PC-3 (cell line): ENCODE measurements at regions not wholly inside any gene's neighbourhood (a gene's known extent, or its start where the extent isn't known, plus 50 kb on each side); places are given as distances from the start of the nearest gene placed in this dataset.

Source experiments
- ATAC-seq: fragments of 200-7000 bp; cut with Tn5 transposase; 2 replicates; pipeline ENCODE4 v1.9.1; 2020; ENCODE audit warnings: mild to moderate bottlenecking, moderate library complexity
- BruUV-seq: library from RNA; stranded (reverse); fragments of 400-500 nt; replicated peaks from 2 replicates; lab custom pipeline; 2021; lab: Mats Ljungman, UMichigan
- CTCF ChIA-PET: fragments of 300-600 bp; sonication (Branson Sonifier 250); formaldehyde crosslinking; loops from one replicate; lab custom pipeline; 2022; ENCODE audit warnings: antibody characterized with exemption; lab: Charles Lee
- POLR2A ChIA-PET: fragments of 300-600 bp; sonication (Branson Sonifier 250); formaldehyde crosslinking; loops from one replicate; lab custom pipeline; 2022; ENCODE audit warnings: antibody characterized with exemption; ENCODE audit not compliant: unreplicated experiment; lab: Charles Lee
- DNase-seq: peaks from one replicate; pipeline ENCODE4 v3.0.0-alpha.2; 2015
- H2AFZ ChIP-seq: fragments of 300-600 bp; sonication (generic); 2 replicates; pipeline ENCODE4 v1.6.0; 2016; ENCODE audit warnings: antibody characterized with exemption, low read length
- H3F3A ChIP-seq: fragments of 300-600 bp; sonication (generic); one replicate; pipeline ENCODE4 v1.6.0; 2017; ENCODE audit warnings: antibody characterized with exemption, low read length, control low read depth, mild to moderate bottlenecking; ENCODE audit not compliant: unreplicated experiment
- H3K27ac ChIP-seq: fragments of 300-600 bp; sonication (generic); 2 replicates; pipeline ENCODE4 v1.5.1; 2016; ENCODE audit warnings: mild to moderate bottlenecking, low read length
- H3K27me3 ChIP-seq: fragments of 300-600 bp; sonication (generic); 2 replicates; pipeline ENCODE4 v1.6.1; 2016; ENCODE audit warnings: low read length, mixed read lengths
- H3K36me3 ChIP-seq: fragments of 300-600 bp; sonication (generic); 2 replicates; pipeline ENCODE4 v1.6.1; 2016; ENCODE audit warnings: low read depth, mixed run types, low read length, mixed read lengths
- H3K4me1 ChIP-seq: fragments of 300-600 bp; sonication (generic); 2 replicates; pipeline ENCODE4 v1.5.1; 2016; ENCODE audit warnings: low read length; ENCODE audit not compliant: insufficient read depth
- H3K4me2 ChIP-seq: fragments of 300-600 bp; sonication (generic); 2 replicates; pipeline ENCODE4 v1.6.0; 2016; ENCODE audit warnings: low read length
- H3K4me3 ChIP-seq: fragments of 300-600 bp; sonication (generic); 2 replicates; pipeline ENCODE4 v1.5.1; 2016; ENCODE audit warnings: mild to moderate bottlenecking, low read length, mixed read lengths
- H3K79me2 ChIP-seq: fragments of 300-600 bp; sonication (generic); 2 replicates; pipeline ENCODE4 v1.6.1; 2017; ENCODE audit warnings: low read length, mixed read lengths
- H3K9ac ChIP-seq: fragments of 300-600 bp; sonication (generic); 2 replicates; pipeline ENCODE4 v1.6.0; 2016; ENCODE audit warnings: mild to moderate bottlenecking, low read length
- H3K9me2 ChIP-seq: fragments of 300-600 bp; sonication (generic); replicated peaks from 2 replicates; pipeline ENCODE4 v1.6.1; 2016; ENCODE audit warnings: mixed run types, low read length, mixed read lengths
- H3K9me3 ChIP-seq: fragments of 300-600 bp; sonication (generic); 2 replicates; pipeline ENCODE4 v1.6.1; 2016; ENCODE audit warnings: low read length, mixed read lengths
- H4K20me1 ChIP-seq: fragments of 300-600 bp; sonication (generic); 2 replicates; pipeline ENCODE4 v1.6.1; 2016; ENCODE audit warnings: low read length, mixed read lengths
- EZH2 ChIP-seq: fragments of 300-600 bp; sonication (generic); IDR thresholded peaks from one replicate; pipeline ENCODE4 v1.6.1; 2017; ENCODE audit warnings: antibody characterized with exemption, mild to moderate bottlenecking, low read length; ENCODE audit not compliant: unreplicated experiment
- EZH2phosphoT487 ChIP-seq: fragments of 300-600 bp; sonication (generic); IDR thresholded peaks from 2 replicates; pipeline ENCODE4 v1.6.1; 2018; ENCODE audit warnings: mild to moderate bottlenecking, antibody characterized with exemption, low read length, borderline replicate concordance
- intact Hi-C: fragments of 100-400 bp; cut with micrococcal nuclease; formaldehyde crosslinking; loops from 2 replicates; pipeline ENCODE4 v1.9.0; 2023
- TF ChIP-seq, protein P1 (sequence below): fragments of 300-600 bp; sonication (generic); conservative IDR thresholded peaks from 2 replicates; pipeline ENCODE4 v1.5.1; 2017; ENCODE audit warnings: antibody characterized with exemption, low read depth, mild to moderate bottlenecking, low read length

DNA sequence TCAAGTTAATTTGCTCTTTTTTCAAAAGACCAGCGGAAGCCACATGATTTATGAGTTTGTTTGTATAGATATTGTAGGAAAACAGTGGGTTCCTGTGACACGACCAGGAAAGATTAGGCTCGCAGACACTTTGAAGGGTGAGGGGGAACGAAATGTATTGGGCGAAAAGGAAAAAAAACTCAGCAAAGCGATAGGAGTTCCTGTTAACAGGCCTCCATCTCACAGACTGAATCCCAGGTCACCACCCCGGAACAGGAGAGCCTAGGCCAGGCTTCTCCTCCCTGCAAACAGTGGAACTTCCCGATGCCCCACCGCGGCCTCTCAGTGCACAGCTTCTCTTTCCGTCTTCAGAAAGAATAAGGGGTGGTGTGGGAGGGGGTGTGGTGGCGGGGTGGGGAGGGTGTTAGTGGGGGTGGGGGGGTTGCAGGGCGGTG, 181.8 kb upstream of the GPRIN3 start:
- Histone ChIP-seq H3K4me1 (peaks cover 9% of the 10 kb centered on the region; the same call in 1 of the 2 replicates), H3K9me2 (no peaks in the 10 kb centered on the region), H3K4me3 (no peak overlapping the region), H3K79me2 (no peaks in the 10 kb centered on the region), H3K4me2 (no peak overlapping the region), H2AFZ (no peak overlapping the region), H3K9me3 (no peaks in the 10 kb centered on the region), H4K20me1 (no peaks in the 10 kb centered on the region), H3K9ac (no peak overlapping the region), H3K27ac (no peak overlapping the region), H3F3A (no peaks in the 10 kb centered on the region), H3K36me3 (no peaks in the 10 kb centered on the region), H3K27me3 (no peaks in the 10 kb centered on the region)
- intact Hi-C loops: loop anchor here (5.0 to 10.0 kb wide), 2 partner anchors 375 to 413 kb away; no protein-coding TSS in a partner anchor
- no peak for DNase-seq
- TF ChIP-seq EZH2 (no peak), EZH2phosphoT487 (no peak)
- TF ChIP-seq, protein P1, sequence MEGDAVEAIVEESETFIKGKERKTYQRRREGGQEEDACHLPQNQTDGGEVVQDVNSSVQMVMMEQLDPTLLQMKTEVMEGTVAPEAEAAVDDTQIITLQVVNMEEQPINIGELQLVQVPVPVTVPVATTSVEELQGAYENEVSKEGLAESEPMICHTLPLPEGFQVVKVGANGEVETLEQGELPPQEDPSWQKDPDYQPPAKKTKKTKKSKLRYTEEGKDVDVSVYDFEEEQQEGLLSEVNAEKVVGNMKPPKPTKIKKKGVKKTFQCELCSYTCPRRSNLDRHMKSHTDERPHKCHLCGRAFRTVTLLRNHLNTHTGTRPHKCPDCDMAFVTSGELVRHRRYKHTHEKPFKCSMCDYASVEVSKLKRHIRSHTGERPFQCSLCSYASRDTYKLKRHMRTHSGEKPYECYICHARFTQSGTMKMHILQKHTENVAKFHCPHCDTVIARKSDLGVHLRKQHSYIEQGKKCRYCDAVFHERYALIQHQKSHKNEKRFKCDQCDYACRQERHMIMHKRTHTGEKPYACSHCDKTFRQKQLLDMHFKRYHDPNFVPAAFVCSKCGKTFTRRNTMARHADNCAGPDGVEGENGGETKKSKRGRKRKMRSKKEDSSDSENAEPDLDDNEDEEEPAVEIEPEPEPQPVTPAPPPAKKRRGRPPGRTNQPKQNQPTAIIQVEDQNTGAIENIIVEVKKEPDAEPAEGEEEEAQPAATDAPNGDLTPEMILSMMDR: no peak
- CTCF ChIA-PET: no interaction called here
- ATAC-seq: no peak
- POLR2A ChIA-PET: no interaction called here
- BruUV-seq: no TSS peak

DNA sequence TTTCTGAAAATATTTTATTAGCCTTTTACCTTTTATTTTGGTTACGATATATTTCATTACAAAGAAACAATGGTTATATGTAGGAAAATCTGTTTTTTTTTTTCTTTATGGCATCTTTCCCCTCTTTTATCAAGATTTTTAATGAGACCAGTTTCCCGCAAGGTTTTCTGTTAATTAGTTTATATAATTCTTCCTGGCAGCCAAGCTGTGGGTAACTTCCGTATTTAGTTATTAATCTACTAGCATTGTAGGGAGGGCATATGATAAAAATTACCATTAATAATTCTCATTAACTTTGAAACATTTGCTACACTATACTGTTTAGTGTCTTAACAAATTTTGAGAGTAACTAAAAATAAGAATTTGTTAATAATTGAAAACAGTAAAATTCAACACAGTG, 181.1 kb upstream of the GPRIN3 start:
- H3K36me3 ChIP-seq: no peaks in the 10 kb centered on the region
- no peaks in the 10 kb centered on the region for H3K9me3 ChIP-seq
- H3K79me2 ChIP-seq: no peaks in the 10 kb centered on the region
- H3K27me3 ChIP-seq: no peaks in the 10 kb centered on the region
- no peaks in the 10 kb centered on the region for H4K20me1 ChIP-seq
- no peak overlapping the region for H3K27ac ChIP-seq
- H3K4me1 ChIP-seq: peaks cover 9% of the 10 kb centered on the region; the same call in 1 of the 2 replicates
- DNase-seq (no peak), ATAC-seq (no peak)
- H3K9ac ChIP-seq: no peak overlapping the region
- TF ChIP-seq EZH2phosphoT487: no peak
- TF ChIP-seq, protein P1: no peak
- no peak for TF ChIP-seq EZH2
- no peak overlapping the region for H2AFZ ChIP-seq
- H3K4me2 ChIP-seq: no peak overlapping the region
- no peaks in the 10 kb centered on the region for H3F3A ChIP-seq
- ChIA-PET CTCF (no interaction called here), POLR2A (no interaction called here)
- no peaks in the 10 kb centered on the region for H3K9me2 ChIP-seq
- intact Hi-C loops: loop anchor here (5.0 to 10.0 kb wide), 2 partner anchors 376 to 414 kb away; no protein-coding TSS in a partner anchor
- no TSS peak for BruUV-seq
- no peak overlapping the region for H3K4me3 ChIP-seq

DNA sequence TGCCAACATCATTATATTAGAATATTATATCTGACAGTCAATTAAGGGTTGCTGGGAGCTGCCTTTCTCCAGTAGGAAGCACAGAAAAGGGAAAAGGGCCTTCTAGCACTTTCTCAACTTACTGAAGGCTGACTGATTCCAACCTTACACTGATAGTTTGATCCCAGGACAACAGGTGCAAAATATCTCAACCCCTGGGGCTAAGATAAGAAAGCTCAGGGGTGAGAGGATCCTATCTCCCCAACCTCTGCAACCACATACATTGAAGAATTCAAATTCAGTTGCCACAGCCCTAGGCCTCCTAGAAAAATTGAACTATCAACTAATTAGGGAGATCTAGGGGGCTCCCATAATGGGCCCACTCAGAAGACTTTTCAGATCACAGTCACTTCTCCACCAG, 179.1 kb upstream of the GPRIN3 start:
- H3K79me2 ChIP-seq: no peaks in the 10 kb centered on the region
- no peaks in the 10 kb centered on the region for H3K9me2 ChIP-seq
- ATAC-seq (no peak), DNase-seq (no peak)
- CTCF ChIA-PET: no interaction called here
- no peak overlapping the region for H2AFZ ChIP-seq
- no peaks in the 10 kb centered on the region for H3K36me3 ChIP-seq
- POLR2A ChIA-PET: no interaction called here
- H3F3A ChIP-seq: no peaks in the 10 kb centered on the region
- H3K4me3 ChIP-seq: no peak overlapping the region
- H3K4me1 ChIP-seq: no peaks in the 10 kb centered on the region
- no peak overlapping the region for H3K9ac ChIP-seq
- BruUV-seq: no TSS peak
- no peaks in the 10 kb centered on the region for H3K9me3 ChIP-seq
- no peaks in the 10 kb centered on the region for H3K27me3 ChIP-seq
- intact Hi-C loops: loop anchor here (5.0 to 10.0 kb wide), 2 partner anchors 378 to 416 kb away; no protein-coding TSS in a partner anchor
- TF ChIP-seq, protein P1: no peak
- TF ChIP-seq EZH2 (no peak), EZH2phosphoT487 (no peak)
- no peaks in the 10 kb centered on the region for H4K20me1 ChIP-seq
- no peak overlapping the region for H3K27ac ChIP-seq
- H3K4me2 ChIP-seq: no peak overlapping the region
